ENCODE measurements at regions not wholly inside any gene's neighbourhood (a gene's known extent, or its start where the extent isn't known, plus 50 kb on each side); places are given as distances from the start of the nearest gene placed in this dataset.
"Not testable (repeated sequence)": the region's sequence is repeated elsewhere in the genome, so short reads cannot be mapped to it uniquely, and the experiment has no call there.

DNA sequence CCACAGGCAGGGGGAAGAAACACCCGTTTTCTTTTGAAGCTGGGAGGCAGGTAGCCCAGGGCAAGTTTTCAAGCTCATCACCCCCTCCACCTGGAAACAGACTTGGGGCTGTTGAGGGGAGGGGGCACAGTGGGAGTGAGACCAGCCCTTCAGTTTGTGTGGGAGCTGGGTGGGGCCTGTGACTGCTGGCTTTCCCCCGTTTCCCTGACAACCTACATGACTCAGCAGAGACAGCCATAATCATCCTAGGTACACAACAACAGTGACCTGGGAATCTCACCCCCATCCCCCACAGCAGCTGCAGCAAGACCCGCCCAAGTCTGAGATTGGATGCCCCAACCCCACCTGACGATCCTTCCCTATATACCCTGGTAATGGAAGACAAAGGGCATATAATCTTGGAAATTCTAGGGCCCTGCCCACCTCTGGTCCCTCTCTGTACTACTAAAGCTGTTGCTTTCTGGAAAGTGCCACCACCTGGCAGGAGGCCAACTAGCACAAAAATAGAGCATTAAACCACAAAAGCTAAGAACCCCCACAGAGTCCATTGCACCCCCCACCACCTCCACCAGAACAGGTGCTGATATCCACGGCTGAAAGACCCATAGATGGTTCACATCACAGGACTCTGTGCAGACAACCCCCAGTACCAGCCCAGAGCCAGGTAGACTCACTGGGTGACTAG, 422.2 kb upstream of the SGO1 start:
- DNase-seq, result peak; percentile 29

DNA sequence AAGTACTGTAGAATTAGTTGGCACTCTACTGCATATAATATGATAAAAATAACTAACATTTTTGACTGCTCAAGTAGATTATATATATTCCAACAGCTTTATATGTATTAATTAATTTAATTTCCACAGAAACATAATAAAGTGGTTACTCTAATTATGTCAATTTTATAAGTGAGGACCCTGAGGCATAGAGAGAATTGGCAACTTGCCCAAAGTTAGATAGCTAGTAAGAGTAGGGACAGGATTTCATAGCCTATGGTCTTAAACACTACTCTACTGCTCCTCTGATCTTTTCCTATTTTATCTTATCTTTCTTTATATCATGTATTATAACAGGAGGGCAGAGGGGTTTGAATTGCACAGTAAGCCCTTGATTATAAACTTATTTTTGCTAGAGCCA, 418.7 kb upstream of the SGO1 start:
- peak; percentile 7 for DNase-seq

DNA sequence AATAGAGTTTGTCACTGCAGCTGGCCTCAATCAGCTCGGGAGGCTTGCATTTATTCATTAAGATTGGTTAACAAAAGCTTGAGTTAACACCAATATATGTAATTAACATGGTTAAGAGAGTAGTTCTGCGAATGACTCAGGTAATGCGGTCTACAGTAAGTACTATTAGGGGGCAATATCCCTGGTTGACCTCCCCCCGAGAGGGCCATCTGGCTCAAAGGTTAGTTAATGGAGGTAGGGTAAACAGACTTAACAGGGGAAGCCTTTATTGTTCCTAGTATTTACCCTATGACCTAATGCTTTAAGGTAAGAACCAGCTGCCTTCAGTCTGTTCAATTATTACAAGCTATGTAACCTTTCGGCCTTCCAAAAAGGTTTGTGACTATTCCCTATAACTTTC, 403.3 kb upstream of the SGO1 start:
- peak; percentile 46 for DNase-seq

DNA sequence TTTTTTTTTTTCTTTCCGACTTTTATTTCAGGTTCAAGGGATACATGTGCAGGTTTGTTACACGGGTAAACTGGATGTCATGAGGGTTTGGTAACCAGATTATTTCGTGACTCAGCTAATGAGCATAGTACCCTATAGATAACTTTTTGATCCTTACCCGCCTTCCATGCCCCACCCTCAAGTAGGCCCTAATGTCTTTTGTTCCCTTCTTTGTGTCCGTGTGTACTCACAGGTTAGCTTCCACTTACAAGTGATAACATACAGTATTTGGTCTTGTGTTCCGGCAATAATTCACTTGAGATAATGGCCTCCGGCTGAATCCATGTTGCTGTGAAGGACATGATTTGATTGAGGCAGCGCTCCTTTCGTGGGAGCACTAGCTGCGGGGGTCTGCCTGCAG, 402.8 kb upstream of the SGO1 start:
- DNase-seq, result peak; percentile 59

DNA sequence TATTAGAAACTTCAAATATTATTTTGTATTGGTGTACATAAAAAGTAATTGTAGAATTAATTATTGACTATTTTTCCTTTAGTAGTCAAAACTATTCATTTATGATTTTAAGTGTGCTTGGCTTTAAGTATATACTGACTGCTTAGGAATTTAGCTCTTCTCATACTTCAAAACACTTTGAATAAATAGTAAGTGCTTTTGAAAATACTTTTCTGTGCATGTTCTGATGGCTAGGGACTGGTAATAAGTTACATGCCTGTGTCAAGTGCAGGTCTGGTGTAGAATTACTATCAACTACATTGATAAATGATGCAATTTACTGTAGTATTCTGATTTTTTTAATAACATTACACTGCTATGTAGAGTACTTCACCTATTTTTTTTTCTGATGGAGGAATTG, 397.6 kb upstream of the SGO1 start:
- DNase-seq, result no peak

DNA sequence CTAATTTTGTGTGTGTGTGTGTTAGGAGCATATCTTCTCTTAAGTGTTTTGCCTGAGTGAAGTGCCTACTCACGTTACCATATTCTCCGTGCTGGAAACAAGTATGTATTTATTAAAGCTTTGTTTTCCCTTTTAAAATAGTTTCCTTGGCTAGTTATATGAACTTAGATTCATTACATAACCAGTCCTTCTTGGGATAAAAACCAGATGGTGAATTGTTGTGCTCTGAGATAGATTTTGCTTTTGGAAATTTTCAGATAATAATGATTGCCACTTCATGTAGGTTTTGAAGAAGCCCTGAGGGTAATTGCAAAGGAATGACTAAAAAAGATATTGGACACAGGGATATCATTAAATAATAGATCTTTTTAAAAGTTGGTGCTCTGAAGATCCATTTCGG, 390.2 kb upstream of the SGO1 start:
- no peak for DNase-seq

DNA sequence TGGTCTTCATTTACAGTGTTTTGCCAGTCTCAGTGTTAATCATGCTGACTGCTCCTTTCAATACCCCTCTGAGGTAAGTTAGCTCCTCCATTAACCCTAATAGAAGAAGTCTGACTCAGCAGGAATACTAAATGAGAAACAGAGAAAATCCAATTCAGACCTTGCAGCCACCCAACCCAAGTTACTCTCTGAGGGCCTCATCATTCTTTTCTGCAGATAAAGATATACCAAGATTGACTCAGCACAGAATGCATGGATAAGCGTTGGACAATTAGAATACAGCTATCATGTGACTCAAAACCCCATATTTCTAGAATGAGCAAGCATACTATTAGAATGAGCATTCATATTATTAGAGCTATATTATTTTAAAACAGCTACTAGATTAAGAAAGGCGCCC, 389.1 kb upstream of the SGO1 start:
- DNase-seq, result no peak

DNA sequence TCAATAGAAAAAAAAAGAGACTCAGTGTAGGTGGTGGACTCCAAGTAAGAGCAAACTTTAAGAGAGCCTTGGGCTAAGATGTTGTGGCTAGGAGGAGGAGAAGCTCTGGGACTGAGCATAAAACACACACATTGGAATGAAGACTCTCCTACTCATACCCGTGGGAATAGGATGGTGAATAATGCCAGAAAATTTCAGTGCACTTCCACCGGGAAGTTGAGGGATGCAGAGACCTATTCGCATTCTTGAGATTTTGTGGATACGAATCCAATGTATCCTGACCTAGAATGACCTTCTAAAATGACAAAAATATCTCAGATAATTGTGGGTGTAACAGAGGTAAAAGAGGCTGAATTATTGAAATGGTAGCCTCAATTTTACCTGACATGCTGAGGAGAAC, 388.7 kb upstream of the SGO1 start:
- no peak for DNase-seq

DNA sequence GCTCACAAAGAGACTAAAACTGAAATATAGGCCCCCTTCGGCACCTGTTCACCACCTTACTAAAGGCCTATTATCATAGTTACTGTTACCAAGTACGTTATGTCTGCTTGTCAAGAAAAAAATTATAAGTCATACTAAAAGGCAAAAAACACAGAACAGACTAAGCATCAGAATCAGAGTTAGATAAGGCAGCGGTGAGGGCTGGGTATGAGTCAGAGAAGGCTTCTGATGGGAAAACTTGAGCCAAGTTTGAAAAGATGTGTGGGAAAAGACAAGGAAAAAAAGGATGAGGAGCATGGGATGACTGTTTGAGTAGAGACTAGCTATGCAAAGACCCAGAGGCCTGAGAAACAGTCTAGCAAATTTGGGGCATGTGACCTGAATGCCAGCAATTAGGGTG, 387.2 kb upstream of the SGO1 start:
- DNase-seq, result no peak

DNA sequence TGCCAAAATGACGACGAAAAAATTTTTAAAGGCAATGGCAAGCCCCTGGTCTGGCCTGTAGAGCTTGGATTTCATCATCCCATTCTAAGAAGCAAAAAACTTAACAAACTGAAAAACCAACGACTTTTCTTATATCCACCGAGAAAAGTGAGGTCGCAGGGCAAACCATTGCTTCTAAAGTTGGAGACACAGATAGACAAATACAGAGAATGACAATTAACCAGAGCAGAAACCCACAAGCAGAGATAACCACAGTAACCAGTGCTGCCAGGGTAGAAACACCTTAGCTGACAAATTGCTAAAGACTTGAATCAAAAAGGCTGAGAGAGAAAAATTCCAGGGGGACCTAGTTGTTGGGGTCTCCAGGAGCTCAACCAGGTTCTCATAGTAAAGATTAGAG, 386.5 kb upstream of the SGO1 start:
- no peak for DNase-seq

DNA sequence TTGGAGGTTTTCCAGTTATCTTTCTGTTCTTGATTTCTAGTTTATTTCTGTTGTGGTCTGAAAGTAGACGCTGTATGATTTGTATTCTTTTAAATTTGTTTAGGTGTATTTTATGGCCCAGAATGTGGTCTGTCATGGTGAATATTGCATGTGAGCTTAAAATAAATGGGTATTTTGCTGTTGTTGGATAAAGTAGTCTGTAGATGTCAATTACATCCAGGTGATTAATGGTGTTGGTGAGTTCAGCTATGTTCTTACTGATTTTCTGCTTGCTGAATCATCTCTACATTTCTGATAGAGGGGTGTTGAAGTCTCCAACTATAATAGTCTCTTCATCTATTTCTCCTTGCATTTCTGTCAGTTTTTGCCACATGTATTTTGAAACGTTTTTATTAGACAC, 383.3 kb upstream of the SGO1 start:
- no peak for DNase-seq

DNA sequence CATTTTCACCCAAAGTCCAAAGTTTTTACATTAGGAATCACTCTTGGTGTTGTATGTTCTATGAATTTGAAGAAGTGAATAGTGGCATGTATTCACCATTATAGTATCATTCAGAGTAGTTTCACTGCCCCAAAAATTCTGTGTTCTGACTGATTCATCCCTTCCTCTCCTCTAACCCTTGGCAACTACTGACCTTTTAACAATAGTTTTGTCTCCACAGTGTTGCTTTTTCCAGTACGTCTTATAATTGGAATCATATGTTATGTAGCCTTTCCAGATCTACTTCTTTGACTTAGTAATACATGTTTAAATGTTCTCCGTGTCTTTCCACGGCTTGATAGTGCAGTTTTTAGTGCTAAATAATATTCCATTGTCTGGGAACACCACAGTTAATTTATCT, 379.0 kb upstream of the SGO1 start:
- no peak for DNase-seq

DNA sequence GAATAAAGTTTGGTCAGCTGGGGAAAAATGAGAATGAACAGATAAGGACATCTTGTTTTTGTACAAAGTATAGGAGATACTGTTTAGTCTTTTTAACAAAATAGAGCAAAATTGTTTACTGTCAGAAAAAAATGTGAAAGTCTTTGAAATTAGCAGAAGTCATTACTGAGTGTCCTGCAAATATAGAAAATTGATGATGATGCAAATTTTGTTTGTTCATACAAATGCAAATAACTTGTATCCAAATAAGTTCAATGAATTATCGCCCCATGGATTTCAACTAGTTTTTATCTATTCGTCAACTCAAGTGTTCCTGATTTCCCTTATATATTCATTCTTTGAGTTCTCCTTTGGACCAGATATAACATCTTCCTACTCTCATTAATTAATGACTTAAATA, 378.0 kb upstream of the SGO1 start:
- no peak for DNase-seq

DNA sequence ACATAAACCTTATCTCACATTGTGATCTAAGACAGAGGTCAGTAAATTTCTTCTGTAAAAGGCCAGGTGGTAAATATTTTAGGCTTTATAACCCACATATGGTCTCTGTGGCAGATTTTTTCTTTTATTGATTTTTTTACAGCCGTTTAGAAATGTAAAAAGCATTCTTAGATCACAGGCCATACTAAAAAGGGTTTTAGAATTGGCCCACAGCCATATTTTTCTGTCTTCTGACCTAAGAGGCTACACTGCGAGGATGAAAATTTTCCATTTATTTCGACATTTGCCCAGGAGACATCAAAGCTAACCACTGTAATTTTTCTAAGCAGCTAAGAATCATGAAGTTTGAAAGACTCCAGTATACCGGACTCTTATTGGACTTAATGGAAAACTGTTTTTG, 377.2 kb upstream of the SGO1 start:
- no peak for DNase-seq

DNA sequence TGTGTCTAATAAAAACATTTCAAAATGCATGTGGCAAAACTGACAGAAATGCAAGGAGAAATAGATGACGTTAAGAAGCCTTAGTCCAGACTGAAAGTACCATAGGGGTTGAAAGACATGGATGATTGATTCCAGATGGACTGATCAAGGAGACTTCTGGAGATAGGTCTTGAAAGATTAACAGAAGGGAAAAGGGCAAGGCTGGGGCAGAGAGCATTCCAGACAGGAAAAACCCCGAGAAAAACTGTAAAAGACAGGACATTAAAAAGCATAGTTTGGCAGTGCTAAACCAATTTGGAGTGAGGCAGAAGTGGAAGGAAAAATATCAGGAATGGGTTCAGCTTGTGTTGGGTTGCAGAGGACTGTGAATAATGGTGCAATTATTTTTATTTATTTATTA, 375.2 kb upstream of the SGO1 start:
- DNase-seq, result no peak

DNA sequence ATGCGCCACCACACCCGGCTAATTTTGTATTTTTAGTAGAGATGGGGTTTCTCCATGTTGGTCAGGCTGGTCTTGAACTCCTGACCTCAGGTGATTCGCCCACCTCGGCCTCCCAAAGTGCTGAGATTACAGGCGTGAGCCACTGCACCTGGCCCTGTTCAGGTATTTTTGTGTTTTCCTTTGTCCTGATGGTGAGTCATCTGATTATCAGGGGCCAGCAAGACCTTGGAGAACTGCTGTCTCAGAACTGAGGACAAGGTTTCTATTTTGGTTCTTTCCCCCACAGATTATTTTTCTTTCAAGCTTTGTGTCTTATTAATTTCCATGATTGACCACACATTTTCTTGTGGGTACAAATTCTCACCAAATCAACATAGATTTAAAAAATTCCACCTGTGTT, 374.4 kb upstream of the SGO1 start:
- DNase-seq, result not testable (repeated sequence)

DNA sequence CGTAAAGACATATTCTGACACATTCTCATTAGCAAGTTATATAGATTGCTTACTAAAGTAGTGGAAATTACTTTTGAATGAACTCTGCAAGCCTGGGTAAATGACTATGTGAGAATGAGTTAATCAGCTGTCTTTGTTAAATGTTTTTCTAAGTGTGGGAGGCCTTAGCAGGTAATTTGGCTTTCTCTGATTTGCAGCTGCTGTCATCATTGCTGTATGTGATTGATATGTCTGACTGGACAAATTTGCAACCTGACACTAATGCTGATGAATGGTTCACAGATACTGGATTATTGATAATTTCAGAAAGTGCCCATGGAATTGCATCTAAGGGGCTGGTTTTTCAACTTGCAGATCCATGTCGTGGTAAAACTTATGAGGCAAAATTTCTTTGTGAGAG, 372.2 kb upstream of the SGO1 start:
- DNase-seq, result no peak

DNA sequence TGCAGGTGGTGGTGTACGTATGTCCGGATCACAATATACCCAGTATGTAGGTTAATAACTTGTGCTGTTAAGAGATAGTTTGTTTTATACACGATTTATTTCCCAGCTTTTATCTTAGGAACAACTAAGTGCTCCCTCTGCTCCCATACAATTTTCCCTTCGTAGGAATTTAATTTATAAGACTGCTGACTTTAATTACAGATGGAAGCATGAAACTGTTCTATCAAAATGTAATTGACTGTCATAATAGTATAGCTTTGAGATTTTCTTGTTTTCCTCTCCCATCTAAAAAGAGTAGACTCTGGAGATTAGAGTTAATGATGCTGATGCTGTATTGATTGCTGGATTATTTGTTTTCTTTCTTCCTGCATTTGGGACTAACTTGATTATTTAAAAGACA, 370.7 kb upstream of the SGO1 start:
- DNase-seq, result no peak

DNA sequence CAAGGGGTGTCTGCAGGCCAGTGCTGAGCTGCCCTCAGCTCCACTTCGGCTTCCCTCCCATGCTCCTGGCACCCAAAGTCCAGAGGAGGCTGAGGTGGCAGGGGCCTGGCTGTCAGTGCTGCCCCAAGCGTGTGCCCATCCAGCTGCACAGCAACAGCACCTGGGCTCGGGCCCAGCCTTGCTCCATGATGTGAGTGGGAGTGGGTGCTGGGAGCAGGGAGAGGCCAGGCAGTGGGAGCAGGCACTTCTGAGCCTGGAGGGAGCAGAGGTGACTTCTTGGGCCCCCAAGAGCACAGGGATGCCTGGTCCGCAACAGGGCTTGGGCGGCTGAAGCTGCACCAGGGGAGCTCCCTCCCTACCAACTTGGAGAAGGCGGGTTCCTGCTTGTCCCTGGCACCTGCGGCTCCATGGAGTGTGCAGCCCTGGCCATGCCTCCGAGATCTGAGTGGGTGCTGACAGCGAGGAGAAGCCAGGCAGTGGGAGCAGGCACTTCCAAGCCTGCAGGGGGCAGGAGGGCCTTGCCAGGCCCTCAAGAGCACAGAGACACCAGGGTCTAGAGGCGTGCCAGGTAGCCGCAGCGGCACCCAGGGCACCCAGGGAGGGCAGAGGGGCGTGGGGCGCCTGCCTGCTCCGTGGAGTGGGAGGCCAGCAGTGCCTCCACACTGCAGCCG, 366.7 kb upstream of the SGO1 start:
- DNase-seq, result no peak

DNA sequence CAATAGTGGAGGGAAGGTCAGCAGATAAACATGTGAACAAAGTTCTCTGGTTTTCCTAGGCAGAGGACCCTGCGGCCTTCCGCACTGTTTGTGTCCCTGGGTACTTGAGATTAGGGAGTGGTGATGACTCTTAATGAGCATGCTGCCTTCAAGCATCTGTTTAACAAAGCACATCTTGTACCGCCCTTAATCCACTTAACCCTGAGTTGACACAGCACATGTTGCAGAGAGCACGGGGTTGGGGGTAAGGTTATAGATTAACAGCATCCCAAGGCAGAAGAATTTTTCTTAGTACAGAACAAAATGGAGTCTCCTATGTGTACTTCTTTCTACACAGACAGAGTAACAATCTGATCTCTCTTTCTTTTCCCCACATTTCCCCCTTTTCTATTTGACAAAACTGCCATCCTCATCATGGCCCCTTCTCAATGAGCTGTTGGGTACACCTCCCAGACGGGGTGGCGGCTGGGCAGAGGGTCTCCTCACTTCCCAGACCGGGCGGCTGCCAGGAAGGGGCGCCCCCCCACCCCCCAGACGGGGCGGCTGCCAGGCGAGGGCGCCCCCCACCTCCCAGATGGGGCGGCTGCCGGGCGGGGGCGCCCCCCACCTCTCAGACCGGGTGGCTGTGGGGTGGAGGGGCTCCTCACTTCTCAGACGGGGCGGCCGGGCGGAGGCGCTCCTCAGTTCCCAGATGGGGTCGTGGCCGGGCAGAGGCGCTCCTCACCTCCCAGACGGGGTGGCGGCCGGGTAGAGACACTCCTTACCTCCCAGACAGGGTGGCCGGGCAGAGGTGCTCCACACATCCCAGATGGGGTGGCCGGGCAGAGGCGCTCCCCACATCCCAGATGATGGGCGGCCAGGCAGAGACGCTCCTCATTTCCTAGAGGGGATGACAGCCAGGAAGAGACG, 361.6 kb upstream of the SGO1 start:
- DNase-seq, result not testable (repeated sequence)

DNA sequence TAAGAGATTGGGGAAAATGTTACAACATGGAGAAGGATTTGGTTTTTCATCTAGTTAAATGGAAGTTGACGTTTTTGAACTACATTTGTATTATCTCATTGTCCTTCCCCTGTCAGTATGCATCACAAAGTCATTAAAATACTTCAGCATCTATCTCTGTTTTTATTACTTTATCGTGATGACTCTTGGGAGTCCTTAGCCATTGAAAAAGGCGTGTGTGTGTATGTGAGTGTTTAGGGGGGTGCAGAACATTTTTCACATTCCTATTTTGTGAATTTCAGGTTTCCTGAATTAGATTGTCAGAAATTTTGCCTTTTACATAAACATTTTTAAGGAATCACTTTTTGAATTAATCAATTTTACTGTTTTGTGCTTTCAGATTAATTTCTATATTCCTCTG, 360.6 kb upstream of the SGO1 start:
- DNase-seq, result no peak

DNA sequence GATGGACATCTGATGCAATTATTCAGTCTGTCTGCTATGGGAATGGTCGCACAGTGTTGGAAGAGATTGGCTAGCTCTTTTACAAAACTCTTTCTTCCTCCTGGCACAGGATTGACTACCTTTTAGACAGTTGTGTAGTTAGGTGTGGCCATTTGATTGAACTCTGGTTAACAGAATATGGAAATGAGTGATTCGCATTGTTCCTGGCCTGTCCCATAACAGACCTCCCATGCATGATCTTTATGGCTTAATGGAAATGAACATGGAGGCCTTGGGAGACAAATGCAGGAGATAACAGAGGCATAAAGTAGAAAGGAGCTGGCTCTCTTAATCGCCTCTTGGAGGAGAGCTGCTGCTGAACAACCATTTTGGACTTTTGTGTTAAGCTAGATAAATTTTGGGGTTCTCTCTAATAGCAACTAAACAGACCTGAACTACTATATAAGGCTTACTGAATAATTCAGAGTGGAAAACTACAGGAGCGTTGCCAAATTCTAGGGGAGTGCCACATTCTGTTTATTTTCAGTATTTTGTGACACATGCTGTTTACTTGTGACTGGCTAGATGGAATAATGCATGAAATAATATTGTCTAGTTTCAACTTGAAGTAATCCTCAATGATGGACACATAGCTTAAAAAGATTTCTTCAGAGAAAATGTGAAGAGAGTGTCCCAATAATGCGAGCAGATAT, 357.7 kb upstream of the SGO1 start:
- no peak for DNase-seq

DNA sequence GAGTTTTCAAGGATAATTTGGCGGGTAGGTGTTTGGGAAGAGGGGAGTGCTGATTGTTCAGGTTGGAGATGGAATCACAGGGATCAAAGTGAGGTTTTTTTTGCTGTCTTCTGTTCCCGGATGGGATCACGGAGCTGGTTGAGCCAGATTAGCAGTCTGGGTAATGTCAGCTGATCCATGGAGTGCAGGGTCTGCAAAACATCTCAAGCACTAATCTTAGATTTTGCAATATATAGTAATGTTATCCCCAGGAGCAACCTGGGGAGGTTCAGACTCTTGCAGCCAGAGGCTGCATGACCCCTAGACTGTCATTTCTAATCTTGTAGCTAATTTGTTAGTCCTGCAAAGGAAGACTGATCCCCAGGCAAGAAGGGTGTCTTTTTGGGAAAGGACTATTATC, 354.1 kb upstream of the SGO1 start:
- no peak for DNase-seq
